Loucy (cell line): ENCODE measurements at regions not wholly inside any gene's neighbourhood (a gene's known extent, or its start where the extent isn't known, plus 50 kb on each side); places are given as distances from the start of the nearest gene placed in this dataset.

ENCODE experiments used
- H2AFZ ChIP-seq: fragments of 200-600 bp; sonication (generic); 2 replicates; pipeline ENCODE4 v1.6.0; 2016; ENCODE audit warnings: antibody characterized with exemption, mild to moderate bottlenecking, low read length, moderate library complexity
- H3F3A ChIP-seq: fragments of 200-600 bp; 2 replicates; pipeline ENCODE4 v1.6.0; 2016; ENCODE audit warnings: antibody characterized with exemption, low read depth, mild to moderate bottlenecking
- H3K27me3 ChIP-seq: fragments of 200-600 bp; sonication (generic); 2 replicates; pipeline ENCODE4 v1.6.1; 2014; ENCODE audit warnings: low read length, mild to moderate bottlenecking; ENCODE audit not compliant: insufficient read depth, poor library complexity, severe bottlenecking
- H3K36me3 ChIP-seq: fragments of 200-600 bp; sonication (generic); 2 replicates; pipeline ENCODE4 v1.6.1; 2016; ENCODE audit warnings: low read length; ENCODE audit not compliant: insufficient read depth
- H3K4me1 ChIP-seq: fragments of 200-600 bp; sonication (generic); 2 replicates; pipeline ENCODE4 v1.5.1; 2014; ENCODE audit warnings: low read length, mild to moderate bottlenecking; ENCODE audit not compliant: insufficient read depth, poor library complexity, severe bottlenecking
- H3K4me2 ChIP-seq: fragments of 200-600 bp; sonication (generic); 2 replicates; pipeline ENCODE4 v1.6.0; 2014; ENCODE audit warnings: antibody characterized with exemption, low read length, low read depth, mild to moderate bottlenecking; ENCODE audit not compliant: poor library complexity, severe bottlenecking
- H3K4me3 ChIP-seq: fragments of 200-600 bp; sonication (generic); 2 replicates; pipeline ENCODE4 v1.5.1; 2014; ENCODE audit warnings: low read length, mild to moderate bottlenecking, mixed read lengths; ENCODE audit not compliant: poor library complexity, severe bottlenecking
- H3K79me2 ChIP-seq: fragments of 200-600 bp; sonication (generic); 2 replicates; pipeline ENCODE4 v1.6.1; 2014; ENCODE audit warnings: low read length; ENCODE audit not compliant: insufficient read depth
- H3K9ac ChIP-seq: fragments of 200-600 bp; sonication (generic); 2 replicates; pipeline ENCODE4 v1.6.0; 2014; ENCODE audit warnings: mild to moderate bottlenecking, low read depth, low read length, moderate library complexity; ENCODE audit not compliant: poor library complexity, severe bottlenecking
- H3K9me2 ChIP-seq: fragments of 200-600 bp; sonication (generic); replicated peaks from 2 replicates; pipeline ENCODE4 v1.6.1; 2016; ENCODE audit warnings: low read depth, low read length, mixed read lengths
- H3K9me3 ChIP-seq: fragments of 200-600 bp; sonication (generic); 2 replicates; pipeline ENCODE4 v1.6.1; 2014; ENCODE audit warnings: mild to moderate bottlenecking, antibody characterized with exemption, low read length, low read depth; ENCODE audit not compliant: insufficient read depth
- H4K20me1 ChIP-seq: fragments of 200-600 bp; sonication (generic); 2 replicates; pipeline ENCODE4 v1.6.0; 2014; ENCODE audit warnings: antibody characterized with exemption, low read length, mild to moderate bottlenecking; ENCODE audit not compliant: insufficient read depth, poor library complexity, severe bottlenecking
- EZH2phosphoT487 ChIP-seq: fragments of 200-600 bp; IDR thresholded peaks from 2 replicates; pipeline ENCODE4 v1.6.1; 2018; ENCODE audit warnings: antibody characterized with exemption, mild to moderate bottlenecking, moderate library complexity, borderline replicate concordance
- TF ChIP-seq, protein P1 (sequence below): fragments of 200-600 bp; sonication (generic); conservative IDR thresholded peaks from 2 replicates; pipeline ENCODE4 v1.5.1; 2014; ENCODE audit warnings: mild to moderate bottlenecking, antibody characterized with exemption, low read length

DNA sequence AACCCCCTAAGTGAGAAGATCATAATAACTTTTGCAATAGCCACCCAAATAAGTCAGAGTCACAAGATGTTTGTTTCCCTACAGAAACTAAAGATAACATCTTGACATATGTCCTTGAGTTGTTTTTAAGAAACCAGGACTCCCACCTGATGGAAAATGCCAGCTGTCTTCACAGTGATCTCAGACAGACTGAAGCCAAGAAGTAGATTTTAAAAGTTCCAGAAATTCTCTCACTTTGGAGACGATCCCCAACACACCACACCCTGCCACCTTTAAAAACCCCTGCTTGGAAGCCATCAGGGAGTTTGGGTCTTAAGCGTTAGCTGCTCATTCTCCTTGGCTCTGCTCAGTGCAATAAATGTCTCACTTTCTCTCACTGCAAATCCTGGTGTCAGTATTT, 63.0 kb downstream of the GPR6 start:
- no peaks in the 10 kb centered on the region for H3K9me2 ChIP-seq
- no peak overlapping the region for H3K4me2 ChIP-seq
- no peak overlapping the region for H2AFZ ChIP-seq
- TF ChIP-seq EZH2phosphoT487 = no peak
- TF ChIP-seq, protein P1, sequence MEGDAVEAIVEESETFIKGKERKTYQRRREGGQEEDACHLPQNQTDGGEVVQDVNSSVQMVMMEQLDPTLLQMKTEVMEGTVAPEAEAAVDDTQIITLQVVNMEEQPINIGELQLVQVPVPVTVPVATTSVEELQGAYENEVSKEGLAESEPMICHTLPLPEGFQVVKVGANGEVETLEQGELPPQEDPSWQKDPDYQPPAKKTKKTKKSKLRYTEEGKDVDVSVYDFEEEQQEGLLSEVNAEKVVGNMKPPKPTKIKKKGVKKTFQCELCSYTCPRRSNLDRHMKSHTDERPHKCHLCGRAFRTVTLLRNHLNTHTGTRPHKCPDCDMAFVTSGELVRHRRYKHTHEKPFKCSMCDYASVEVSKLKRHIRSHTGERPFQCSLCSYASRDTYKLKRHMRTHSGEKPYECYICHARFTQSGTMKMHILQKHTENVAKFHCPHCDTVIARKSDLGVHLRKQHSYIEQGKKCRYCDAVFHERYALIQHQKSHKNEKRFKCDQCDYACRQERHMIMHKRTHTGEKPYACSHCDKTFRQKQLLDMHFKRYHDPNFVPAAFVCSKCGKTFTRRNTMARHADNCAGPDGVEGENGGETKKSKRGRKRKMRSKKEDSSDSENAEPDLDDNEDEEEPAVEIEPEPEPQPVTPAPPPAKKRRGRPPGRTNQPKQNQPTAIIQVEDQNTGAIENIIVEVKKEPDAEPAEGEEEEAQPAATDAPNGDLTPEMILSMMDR = no peak
- no peaks in the 10 kb centered on the region for H3F3A ChIP-seq
- no peaks in the 10 kb centered on the region for H3K27me3 ChIP-seq
- peaks cover 39% of the 10 kb centered on the region for H3K4me1 ChIP-seq
- no peak overlapping the region for H3K4me3 ChIP-seq
- H4K20me1 ChIP-seq = no peaks in the 10 kb centered on the region
- no peaks in the 10 kb centered on the region for H3K9me3 ChIP-seq
- no peaks in the 10 kb centered on the region for H3K79me2 ChIP-seq
- H3K9ac ChIP-seq = no peak overlapping the region
- no peaks in the 10 kb centered on the region for H3K36me3 ChIP-seq

DNA sequence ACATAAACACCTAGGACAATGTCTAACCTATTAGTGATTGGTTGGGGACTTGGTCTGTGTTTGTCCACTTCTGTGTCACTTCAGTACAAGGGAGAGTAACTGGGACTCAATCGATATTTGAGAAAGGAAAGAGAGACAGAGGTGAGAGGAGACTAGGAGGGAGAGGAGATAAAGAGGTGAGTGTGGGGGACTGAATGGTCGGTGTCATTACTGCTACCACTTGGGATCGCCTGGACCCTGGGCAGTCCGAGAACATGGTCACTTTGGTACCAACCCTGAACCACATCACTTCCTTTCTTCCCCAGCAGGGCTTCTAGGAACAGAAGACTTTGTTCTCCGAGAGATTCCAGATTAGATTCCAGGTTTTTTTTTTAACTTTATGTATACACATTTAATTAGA, 63.7 kb downstream of the GPR6 start:
- Histone ChIP-seq H3F3A (no peaks in the 10 kb centered on the region), H3K36me3 (no peaks in the 10 kb centered on the region), H3K79me2 (no peaks in the 10 kb centered on the region), H3K9ac (no peak overlapping the region), H3K9me2 (no peaks in the 10 kb centered on the region), H3K27me3 (no peaks in the 10 kb centered on the region), H4K20me1 (no peaks in the 10 kb centered on the region), H3K4me1 (peaks cover 39% of the 10 kb centered on the region), H3K9me3 (no peaks in the 10 kb centered on the region), H3K4me3 (no peak overlapping the region), H2AFZ (no peak overlapping the region), H3K4me2 (no peak overlapping the region)
- no peak for TF ChIP-seq EZH2phosphoT487
- TF ChIP-seq, protein P1 = no peak

DNA sequence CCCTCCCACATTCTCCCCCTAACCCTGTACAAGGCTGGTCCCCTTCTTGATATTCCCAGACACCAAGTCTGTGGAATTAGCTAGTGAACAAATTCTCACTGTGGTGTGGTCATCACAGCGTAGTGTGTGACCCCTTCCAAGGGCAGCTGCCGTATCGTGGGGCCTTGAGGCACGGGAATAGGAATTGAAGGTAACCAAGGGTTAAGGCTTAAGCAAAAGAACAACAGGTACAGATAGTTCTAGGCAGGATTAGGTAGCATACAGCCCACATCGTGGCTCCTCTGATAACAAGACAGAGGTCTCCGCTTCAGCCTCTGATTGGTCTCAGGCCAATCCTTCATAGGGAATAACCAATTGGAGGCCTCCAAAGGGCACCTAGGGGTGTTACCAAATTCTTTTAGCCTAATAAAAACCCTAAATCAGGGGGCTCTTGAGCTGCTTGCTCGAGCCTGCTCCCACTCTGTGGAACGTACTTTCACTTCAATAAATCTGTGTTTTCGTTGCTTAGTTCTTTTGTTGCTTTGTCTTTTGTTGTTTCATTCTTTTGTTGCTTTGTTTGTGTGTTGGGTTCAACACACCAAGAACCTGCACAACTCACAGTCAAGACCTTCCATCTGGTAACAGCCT, 64.7 kb downstream of the GPR6 start:
- H3K79me2 ChIP-seq = no peaks in the 10 kb centered on the region
- no peak overlapping the region for H3K4me3 ChIP-seq
- H3K9ac ChIP-seq = no peak overlapping the region
- H3K4me1 ChIP-seq = peaks cover 35% of the 10 kb centered on the region
- no peaks in the 10 kb centered on the region for H3K9me3 ChIP-seq
- H3K27me3 ChIP-seq = no peaks in the 10 kb centered on the region
- no peaks in the 10 kb centered on the region for H3K36me3 ChIP-seq
- no peaks in the 10 kb centered on the region for H3F3A ChIP-seq
- H2AFZ ChIP-seq = no peak overlapping the region
- no peaks in the 10 kb centered on the region for H3K9me2 ChIP-seq
- TF ChIP-seq EZH2phosphoT487 = no peak
- TF ChIP-seq, protein P1 = no peak
- no peak overlapping the region for H3K4me2 ChIP-seq
- no peaks in the 10 kb centered on the region for H4K20me1 ChIP-seq
